Head of caudate nucleus (tissue), 42 donors: ENCODE measurements at regions not wholly inside any gene's neighbourhood (a gene's known extent, or its start where the extent isn't known, plus 50 kb on each side); places are given as distances from the start of the nearest gene placed in this dataset.
"Not testable (repeated sequence)": the region's sequence is repeated elsewhere in the genome, so short reads cannot be mapped to it uniquely, and the experiment has no call there.

Source experiments
- DNase-seq, 42 donors: peaks; one replicate each; pipeline versions ENCODE4 v3.0.0 to v3.0.0-alpha.2; 2020 to 2021; ENCODE audit warnings: mixed read lengths in 7 of 42
- intact Hi-C: fragments of 100-400 bp; cut with DNase I; formaldehyde crosslinking; loops from one replicate; pipeline ENCODE4 v1.15.0; 2022

GRCh38 chr18:10332452-10332851, 122.0 kb upstream of the APCDD1 start:
- intact Hi-C loops = no loop called here
- no peak for DNase-seq

- intact Hi-C loops = no loop called here
- DNase-seq = peak in 2 of 42 donors; percentile 25 to 39
Measured at GRCh38 chr18:10336749-10337350, 117.6 kb upstream of the APCDD1 start.

- no peak for DNase-seq
- intact Hi-C loops = no loop called here
Measured at GRCh38 chr18:10340821-10341220, 113.6 kb upstream of the APCDD1 start.

GRCh38 chr18:10343778-10344177, 110.7 kb upstream of the APCDD1 start:
- intact Hi-C loops = no loop called here
- peak; percentile 37 to 86 (median 70) for DNase-seq

- peak in 7 of 42 donors; percentile 14 to 49 (median 16) for DNase-seq
- intact Hi-C loops = no loop called here
Measured at GRCh38 chr18:10346749-10347415, 107.6 kb upstream of the APCDD1 start.

GRCh38 chr18:10349561-10349960, 104.9 kb upstream of the APCDD1 start:
- intact Hi-C loops = no loop called here
- DNase-seq = no peak

- intact Hi-C loops = no loop called here
- no peak for DNase-seq
Measured at GRCh38 chr18:10350661-10351060, 103.8 kb upstream of the APCDD1 start.

GRCh38 chr18:10351219-10351818, 103.1 kb upstream of the APCDD1 start:
- intact Hi-C loops = no loop called here
- DNase-seq = no peak

GRCh38 chr18:10351858-10352257, 102.6 kb upstream of the APCDD1 start:
- intact Hi-C loops = no loop called here
- no peak for DNase-seq

- no peak for DNase-seq
- intact Hi-C loops = no loop called here
Measured at GRCh38 chr18:10352671-10353070, 101.8 kb upstream of the APCDD1 start.

- intact Hi-C loops = no loop called here
- DNase-seq = no peak
Measured at GRCh38 chr18:10353791-10354190, 100.6 kb upstream of the APCDD1 start.

- intact Hi-C loops = no loop called here
- DNase-seq = peak in 19 of 42 donors; percentile 13 to 74 (median 36)
Measured at GRCh38 chr18:10354241-10354811, 100.1 kb upstream of the APCDD1 start.

- no peak for DNase-seq
- intact Hi-C loops = no loop called here
Measured at GRCh38 chr18:10354890-10355289, 99.5 kb upstream of the APCDD1 start.

- DNase-seq, intact Hi-C loops: not testable (repeated sequence)
Measured at GRCh38 chr18:10356999-10357398, 97.4 kb upstream of the APCDD1 start.

GRCh38 chr18:10361660-10362059, 92.8 kb upstream of the APCDD1 start:
- DNase-seq = no peak
- intact Hi-C loops = no loop called here

- DNase-seq = no peak
- intact Hi-C loops = no loop called here
Measured at GRCh38 chr18:10365021-10365500, 89.4 kb upstream of the APCDD1 start.

- no peak for DNase-seq
- intact Hi-C loops = no loop called here
Measured at GRCh38 chr18:10365901-10366300, 88.5 kb upstream of the APCDD1 start.

- intact Hi-C loops = no loop called here
- DNase-seq = no peak
Measured at GRCh38 chr18:10367836-10368235, 86.6 kb upstream of the APCDD1 start.

GRCh38 chr18:10368456-10369453, 85.7 kb upstream of the APCDD1 start:
- no peak for DNase-seq
- intact Hi-C loops = no loop called here
